HG03196 (cell line): ENCODE measurements at regions not wholly inside any gene's neighbourhood (a gene's known extent, or its start where the extent isn't known, plus 50 kb on each side); places are given as distances from the start of the nearest gene placed in this dataset.

Experiments
- ATAC-seq: cut with Tn5 transposase; IDR thresholded peaks from one replicate; pipeline ENCODE4 v1.9.1; 2021; ENCODE audit not compliant: unreplicated experiment

DNA sequence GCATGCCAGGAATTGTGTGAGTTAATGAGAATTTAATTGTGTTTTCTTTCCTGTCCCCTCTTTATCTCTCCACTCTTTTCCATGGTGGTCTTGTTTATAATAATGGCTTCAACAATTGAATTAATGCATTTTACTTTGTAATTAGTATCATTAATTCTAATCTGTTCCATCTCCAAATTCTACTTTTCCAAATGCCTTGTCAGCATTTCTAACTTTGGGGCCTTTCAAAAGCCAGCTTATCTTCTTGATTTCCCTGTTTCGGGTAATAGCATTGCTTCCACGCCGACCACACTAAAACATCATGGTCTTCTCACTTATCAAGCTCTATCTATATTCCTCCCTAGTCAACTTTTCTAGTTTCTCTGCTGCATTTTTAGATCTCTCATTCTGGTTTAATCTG, 54.2 kb upstream of the RMST start:
- ATAC-seq = no peak

DNA sequence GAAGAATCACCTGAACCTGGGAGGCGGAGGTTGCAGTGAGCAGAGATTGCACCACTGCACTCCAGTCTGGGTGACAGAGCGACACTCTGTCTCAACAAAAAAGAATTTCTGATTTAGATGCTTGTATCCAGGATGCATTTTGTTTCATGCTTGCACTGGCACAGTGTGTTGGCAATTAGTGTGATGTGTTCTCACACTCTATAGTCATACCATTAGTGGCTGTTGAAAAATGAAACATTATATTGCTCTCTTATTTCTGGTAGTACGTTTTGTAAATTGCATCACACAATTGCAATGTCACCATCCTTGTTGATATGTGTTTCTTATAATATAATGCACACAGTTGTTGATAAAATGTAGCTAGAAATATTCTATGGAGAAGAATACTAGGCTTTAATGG, 51.3 kb upstream of the RMST start:
- no peak for ATAC-seq
